NCI-H446 treated with DMSO at 0.1 percent for 48 hours (cell line): ENCODE measurements at regions not wholly inside any gene's neighbourhood (a gene's known extent, or its start where the extent isn't known, plus 50 kb on each side); places are given as distances from the start of the nearest gene placed in this dataset.
"Not testable (repeated sequence)": the region's sequence is repeated elsewhere in the genome, so short reads cannot be mapped to it uniquely, and the experiment has no call there.

ENCODE experiments used
- DNase-seq: peaks from one replicate; lab custom pipeline; 2025; lab: John Stamatoyannopoulos, UW

DNA sequence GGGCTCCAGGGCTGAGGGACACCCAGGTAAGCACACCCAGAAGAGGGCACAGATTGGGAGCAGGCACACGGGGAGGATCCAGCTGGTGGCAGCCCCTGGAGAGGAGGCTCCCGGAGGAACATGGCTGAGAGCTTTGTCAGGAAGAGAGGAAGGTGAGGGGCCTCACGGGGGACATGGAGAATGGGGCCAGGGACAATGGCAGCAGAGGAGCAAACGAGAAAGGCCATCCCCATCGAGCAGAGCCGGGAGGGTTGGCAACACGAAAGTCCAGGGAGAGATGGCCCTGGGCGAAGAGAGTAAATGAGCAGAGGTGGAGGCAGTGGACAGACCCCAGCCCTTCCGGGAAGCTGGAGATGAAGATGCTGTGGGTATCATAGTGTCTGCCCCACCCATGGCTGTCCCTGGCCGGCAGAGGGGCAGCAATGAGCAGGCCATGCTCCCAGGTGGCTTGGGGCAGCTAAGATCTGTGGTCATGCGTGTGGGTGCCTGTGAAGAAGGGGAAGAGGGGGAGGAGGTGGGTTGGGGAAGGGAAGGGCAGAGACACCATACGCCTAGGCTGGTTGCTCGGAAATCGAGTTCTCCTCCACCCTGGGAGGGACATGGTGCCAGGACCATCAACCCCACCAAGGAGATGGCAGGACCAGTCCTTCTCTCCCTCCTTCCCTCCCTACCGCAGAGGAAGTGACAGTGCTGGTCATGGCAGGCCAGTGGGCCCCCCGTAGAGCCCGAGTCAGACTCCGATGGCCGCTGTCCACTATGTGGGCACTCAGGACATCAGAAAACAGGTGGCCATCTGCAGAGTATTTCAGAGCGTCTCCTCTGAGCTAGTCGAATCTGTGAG lies 191.7 kb downstream of the NDUFA10 start:
- no peak for DNase-seq

DNA sequence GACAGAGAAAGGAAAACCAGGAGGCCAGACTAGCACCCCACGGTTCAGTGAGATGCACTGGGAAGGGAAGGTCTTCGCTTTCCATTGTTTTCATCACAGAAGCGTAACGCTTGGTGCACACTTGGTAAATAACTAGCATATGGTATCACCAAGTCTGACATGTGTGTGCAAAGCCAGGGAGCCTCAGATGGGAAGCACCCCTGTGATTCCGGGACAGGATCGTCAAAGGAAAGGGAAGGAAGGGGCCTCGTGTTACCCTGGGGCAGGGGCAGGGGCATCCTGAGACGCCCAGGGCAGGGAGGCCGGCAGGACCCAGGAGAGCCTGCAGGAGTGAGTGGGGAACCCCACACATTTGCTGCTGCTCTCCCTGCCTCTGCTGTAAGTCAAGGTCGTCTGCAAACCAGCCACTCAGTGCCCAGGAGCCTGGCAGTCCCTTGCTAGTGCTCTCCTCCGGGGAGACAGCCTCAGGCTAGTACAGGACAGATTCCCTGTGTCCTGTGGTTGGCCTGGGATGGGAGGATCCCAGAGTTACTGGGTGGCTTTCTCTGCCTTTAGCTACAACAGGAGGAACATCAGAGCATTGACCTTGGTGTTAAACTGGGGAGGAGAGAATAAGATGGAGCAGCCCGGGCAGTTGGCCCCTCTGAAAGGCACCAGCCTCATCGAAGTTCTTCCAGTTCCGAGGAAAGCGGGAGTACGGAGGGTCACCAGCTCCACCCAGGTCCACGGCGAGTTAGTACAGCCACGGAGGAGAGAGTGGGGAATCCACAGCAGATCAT lies 192.5 kb downstream of the NDUFA10 start:
- no peak for DNase-seq

DNA sequence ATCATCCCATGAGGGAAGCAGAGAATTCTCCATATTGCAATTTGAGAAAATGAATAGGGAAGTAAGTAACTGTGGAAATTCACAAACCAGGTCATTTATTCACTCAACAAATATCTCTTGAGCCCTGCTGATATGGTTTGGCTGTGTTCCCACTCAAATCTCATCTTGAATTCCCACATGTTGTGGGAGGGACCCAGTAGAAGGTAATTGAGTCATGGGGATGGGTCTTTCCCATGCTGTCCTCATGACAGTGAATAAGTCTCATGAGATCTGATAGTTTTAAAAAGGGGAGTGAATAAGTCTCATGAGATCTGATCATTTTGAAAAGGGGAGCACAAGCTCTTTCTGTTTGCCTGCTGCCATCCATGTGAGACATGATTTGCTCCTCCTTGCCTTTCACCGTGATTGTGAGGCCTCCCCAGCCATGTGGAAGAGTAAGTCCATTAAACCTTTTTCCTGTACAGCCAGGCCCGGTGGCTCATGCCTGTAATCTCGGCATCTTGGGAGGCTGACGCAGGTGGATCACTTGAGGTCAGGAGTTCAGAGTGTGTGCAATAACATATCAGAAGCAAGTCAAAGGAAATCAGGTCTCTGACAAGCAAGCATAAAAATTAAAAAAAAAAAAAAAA lies 193.2 kb downstream of the NDUFA10 start:
- DNase-seq, result no peak

DNA sequence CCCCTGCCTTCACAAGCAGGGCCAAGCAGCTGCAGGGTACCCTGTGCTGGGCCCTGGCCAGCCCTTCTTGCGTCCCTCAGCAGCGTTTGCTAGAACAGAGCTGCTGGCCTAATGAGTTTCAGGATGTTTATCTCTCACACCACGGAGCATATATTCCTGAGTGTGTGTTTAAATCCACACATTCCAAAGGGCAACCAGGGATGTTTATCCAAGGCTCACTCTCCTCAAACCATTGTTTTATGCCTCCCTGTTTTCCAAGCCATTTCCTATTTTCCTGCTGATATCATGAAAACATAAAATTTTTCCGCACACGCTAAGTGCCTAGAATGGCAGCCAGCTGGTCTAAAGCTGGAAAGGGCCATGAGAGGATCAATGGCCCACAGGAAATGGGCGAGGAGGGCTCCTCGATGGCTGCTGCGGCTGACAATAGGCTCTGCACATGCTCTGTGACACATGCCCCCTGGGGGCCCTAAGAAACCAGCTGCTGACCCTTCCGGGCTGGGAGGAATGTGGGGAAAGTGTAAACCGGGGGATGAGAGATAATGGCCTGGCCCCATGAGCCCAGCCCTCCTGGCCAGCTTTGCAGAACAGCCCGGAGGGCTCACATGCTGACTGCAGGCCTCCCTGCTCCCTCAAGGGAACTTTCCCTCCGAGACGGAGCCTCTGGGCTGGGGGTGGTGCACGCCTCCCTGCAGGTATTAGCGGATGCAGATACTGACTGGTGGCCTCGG lies 194.0 kb downstream of the NDUFA10 start:
- DNase-seq, result no peak

DNA sequence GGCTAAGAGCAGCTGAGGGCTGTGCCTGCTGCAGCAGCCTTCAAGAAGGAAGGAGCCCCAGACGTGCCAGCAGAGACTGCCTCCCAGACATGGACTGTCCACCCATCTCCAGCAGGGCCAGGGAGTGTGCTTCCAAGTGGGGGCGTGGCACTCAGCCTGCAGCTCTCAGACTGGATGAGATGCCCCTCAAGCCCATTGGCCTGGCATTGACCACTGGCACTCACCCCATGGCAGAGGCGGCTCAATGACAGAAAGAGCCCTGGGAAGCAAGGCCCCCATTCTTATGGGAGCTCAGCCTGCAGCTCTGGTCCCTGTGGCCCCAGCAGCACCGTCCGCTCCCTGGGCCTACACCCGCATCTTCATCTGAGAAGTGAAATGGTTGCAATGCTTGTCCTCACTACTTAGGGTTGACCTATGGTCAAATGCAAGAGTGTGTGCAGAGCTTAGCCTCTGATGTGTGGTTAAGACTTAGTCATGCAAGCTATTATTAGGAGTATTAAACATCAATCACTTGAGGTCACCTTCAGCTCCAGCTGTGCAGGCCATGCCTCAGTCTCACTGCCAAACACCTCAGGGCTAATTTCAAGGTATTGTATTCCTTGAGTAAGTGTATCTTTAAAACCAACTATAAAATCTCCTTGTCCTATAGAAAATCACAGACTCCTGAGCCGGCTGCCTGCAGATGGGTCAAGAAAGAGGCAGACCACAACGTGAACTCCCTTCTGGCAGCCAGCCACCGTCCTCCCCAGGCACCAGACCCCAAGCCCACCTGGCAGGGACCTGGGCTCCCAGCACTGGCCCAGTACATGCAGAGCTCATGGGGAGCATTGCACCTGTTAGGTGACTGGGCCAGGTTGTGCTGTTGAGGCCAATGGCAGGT lies 194.8 kb downstream of the NDUFA10 start:
- no peak for DNase-seq

DNA sequence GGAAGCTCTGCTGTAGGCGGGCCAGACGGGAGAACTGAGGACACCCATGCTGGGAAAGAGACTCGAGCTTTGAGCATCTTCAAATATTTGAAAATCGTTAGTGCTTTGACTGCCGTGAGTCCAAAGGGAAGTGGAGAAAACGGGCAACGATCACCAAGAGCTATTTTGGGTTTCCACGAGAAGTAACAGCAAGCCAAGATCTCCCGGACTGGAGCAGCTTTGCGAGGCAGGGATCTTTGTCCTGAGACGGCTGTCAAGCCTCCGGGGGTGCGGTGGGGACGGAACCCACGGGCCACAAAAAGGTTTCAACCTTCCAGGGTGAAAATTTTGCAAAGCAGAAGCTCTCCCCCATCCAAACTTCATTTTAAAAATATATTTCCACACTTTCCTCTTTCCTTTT lies 195.8 kb downstream of the NDUFA10 start:
- no peak for DNase-seq

DNA sequence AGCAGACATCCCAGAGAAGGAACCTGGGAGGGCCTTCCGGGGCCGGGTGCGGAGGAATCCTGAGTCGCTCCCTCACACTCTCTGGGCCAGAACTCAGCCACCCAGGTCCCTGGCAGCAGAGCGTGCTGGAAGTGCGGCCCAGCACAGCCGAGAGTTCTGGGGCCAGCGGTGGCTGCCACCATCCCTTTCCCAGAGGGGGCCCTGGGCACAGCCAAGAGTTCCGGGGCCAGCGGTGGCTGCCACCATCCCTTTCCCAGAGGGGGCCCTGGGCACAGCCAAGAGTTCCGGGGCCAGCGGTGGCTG lies 196.2 kb downstream of the NDUFA10 start:
- not testable (repeated sequence) for DNase-seq

DNA sequence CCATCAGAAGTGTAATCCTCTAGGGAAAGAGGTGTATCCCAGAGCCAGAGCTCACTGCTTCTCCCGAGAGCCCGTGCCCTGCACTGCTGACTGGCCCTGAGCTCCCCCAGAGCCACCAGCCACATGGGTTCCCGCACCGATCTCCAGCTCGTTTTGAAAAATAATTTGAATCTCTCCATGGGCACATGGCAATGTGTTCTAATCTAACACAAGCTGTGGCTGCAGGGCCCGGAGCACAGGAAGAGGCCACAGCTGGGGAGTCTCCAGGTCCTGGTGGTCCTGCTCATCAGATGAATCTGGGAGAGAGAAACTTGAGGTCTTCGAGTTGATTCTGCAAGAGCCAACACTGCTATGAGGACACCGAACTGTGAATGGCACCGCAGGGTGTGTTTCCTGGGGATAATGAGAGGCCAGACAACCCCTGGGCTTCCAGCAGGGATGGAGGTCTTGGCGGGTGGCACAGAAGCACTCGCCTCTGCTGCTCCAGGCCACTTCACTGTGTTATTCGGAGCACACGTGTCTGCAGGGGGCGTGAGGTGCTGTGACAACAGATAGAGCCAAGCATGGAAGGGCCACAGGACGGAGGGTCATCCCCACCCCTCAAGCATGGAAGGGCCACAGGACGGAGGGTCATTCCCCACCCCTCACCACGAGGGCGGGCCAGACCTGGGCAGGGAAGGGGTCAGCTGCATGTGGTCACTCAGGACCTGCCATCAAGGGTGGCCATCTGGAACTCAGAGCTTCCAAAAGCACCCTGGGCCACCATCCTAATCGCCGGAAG lies 196.8 kb downstream of the NDUFA10 start:
- no peak for DNase-seq

DNA sequence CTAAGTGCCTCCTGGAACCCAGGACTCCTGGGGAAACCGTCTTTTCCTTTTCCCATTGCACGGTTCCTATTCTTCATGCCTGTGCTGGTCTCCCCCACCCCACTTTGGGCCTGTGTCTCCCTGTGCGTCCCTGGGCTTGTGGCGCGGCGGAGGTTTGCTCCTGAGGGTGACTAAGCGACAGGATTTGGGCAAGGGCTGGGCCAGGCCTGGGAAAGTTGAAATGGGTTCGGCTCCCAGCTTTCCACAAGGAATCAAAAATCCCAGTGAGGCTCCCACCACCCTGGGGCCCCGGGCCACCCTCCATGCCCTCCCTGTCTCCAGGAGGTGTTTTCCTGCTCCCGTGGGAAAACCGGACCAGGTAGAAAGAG lies 197.6 kb downstream of the NDUFA10 start:
- DNase-seq, result no peak

DNA sequence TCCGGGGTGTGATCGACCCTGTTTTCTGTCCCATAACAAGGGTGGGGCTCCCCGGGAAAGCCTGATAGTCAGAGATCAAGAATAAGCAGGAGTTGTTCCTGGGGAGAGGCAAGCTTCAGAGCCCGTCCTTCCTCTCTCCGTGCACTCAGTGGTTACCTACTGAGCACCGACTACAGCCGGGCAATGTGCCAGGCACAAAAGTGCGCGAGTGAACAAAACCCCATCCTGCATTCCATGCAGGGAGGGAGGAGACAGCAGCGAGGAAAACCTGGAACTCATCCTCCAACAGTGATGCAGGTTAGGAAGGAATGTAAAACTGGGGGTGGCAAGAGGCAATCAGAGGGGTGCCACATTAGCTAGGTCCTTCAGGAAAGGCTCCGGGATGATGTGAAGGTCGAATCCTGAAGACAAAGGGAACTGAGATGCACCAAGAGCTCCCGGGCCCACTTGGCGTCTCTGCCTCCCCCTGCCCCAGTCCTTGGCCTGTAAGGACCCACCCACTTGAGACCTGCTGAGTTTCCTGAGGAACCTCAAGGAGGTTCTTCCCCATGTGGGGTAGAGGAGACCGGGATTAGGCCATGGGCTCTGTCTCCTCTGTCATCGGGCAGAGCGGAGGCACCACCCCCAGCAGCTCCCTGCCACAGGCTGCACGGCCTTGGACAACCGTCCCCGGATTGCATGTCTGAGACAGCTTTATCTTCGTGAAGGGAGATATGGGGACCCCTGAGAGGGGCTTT lies 198.2 kb downstream of the NDUFA10 start:
- DNase-seq, result no peak

DNA sequence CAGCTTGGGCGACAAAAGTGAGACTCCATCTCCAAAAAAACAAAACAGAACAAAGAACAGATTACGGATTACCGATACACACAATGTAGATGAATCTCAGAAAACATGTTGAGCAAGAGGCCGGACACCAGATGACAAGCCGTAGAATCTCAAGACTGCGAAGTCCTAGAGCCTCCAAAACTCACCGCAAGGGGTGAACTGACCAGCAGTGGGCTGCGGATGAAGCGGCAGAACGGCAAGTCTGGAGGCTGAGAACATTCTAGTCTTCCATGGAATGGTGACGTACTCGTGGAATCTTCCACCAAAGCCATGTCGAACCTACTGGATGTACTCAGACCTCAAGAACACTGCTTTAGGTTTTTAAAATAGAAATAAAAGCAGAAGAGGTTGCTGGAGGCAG lies 198.8 kb downstream of the NDUFA10 start:
- no peak for DNase-seq

DNA sequence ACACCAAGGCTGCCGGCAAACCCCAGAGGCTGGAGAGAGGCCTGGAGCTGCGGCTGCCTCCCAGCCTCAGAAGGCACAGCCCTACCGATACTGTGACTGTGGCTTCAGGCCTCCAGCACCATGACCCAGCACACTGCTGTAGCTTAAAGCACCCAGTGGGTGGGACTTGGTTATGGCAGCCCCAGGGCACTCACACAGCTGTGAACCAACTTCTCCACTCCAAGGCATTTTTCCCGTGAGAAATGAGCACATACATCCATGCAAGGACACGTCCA lies 199.5 kb downstream of the NDUFA10 start:
- DNase-seq, result no peak

DNA sequence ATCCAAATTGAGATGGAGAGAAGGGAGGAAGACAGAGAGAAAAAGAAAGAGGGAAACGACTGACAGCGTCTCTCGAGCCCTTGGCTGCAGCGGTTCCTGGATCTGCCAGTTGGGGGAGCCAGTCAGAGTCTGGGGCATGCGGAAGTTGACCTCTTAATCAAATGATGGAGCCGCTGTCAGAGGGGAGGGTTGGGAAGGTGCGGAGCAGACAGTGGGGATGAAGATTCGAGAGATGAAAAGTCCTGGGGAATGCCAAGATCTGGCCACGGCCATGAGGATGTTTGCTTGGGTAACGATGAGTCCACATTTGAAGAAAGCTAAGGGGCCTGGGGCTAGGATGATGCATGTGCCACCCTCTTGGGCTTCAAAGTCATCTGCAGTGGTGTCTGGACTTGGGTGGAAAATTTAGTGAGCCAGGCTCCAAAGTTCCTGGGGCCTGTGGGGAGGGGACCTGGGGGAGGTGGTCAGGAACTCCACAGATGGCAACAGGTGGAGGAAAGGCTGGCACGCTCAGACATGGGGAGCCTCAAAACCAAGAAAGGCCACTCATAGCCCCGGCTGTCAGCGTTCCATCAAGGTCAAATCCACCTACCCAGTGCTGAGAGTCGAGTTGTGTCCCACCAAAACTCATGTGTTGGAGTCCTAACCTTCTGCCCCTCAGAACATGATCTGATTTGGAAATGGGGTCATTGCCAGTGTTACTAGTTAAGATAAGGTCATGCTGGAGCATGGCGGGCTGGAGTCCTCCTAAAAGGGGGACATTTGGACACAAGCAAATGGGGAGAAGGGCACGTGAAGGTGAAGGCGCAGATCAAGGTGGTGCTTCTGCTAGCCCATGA lies 200.1 kb downstream of the NDUFA10 start:
- DNase-seq, result no peak

DNA sequence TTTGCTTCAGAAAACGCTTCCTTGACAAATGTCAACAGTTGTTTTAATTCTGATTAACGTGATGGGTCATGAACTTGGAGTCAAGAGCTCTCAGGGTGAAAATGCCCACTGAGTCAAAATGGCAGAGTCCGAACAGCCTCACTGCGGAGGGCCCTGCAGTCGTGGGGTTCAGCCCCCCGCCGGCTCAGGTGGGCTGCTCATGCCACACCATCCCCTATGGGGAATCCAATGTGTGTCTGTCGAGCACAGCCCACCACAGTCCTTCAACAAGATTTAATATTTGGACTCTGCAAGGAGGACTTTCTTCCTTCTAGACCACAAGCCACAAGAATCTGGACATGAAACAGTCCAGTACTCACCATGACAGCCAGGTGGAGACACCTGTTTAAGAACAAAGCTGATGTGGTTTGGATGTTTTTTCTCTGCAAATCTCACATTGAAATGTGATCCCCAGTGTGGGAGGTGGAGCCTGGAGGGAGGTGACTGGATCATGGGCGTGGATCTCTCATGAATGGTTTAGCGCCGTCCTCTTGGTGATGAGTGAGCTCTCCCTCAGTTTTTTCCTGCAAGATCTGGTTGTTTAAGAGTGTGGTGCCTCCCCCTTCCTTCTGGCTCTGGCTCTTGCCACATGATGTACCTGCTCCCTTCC lies 201.0 kb downstream of the NDUFA10 start:
- DNase-seq, result no peak

DNA sequence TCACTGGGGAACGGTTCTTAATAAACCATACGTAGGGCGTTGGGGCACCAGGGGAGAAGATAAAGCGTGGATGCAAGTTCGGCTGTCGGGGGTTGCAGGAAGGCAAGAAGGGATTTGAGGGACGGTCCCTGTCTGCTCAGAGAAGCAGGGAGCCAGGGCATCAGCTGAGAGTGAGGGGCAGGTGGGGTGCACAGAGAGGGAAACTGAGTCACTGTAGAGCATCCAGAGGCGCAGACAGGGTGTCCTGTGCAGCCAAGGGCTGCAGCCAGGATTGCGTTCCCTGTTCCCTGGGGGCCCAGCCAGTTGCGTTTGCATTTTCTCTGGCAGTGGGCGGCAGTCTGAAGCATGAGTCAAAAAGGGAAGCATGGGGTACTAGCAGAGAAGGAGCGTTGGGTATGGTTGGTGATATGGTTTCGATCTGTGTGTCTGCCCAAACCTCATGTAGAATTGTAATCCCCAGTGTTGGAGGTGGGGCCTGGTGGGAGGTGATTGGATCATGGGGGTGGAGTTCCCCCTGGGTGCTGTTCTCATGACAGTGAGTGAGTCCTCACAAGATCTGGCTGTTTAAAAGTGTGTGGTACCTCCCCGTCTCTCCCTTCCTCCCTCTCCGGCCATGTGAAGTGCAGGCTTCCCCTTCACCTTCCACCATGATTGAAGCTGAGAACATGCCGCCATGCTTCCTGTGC lies 202.9 kb downstream of the NDUFA10 start:
- no peak for DNase-seq

DNA sequence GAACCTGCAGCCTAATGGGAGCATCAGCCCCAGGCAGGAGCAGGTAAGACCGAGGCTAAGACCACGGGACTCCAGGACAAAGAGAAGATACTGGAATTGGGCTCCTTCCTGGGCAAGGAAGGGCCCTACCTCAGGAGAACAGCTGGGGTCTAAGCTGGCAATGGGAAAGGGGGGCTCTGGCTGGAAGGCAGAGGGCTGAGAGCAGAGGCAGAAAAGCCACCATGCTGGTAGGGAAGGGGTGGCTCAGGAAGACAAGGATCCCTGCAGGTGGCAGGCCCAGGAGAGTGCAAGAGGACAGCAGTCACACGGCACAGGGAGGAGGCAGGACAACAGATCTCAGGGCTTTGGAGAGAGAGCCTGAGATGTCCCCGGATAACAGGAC lies 203.5 kb downstream of the NDUFA10 start:
- DNase-seq, result no peak

DNA sequence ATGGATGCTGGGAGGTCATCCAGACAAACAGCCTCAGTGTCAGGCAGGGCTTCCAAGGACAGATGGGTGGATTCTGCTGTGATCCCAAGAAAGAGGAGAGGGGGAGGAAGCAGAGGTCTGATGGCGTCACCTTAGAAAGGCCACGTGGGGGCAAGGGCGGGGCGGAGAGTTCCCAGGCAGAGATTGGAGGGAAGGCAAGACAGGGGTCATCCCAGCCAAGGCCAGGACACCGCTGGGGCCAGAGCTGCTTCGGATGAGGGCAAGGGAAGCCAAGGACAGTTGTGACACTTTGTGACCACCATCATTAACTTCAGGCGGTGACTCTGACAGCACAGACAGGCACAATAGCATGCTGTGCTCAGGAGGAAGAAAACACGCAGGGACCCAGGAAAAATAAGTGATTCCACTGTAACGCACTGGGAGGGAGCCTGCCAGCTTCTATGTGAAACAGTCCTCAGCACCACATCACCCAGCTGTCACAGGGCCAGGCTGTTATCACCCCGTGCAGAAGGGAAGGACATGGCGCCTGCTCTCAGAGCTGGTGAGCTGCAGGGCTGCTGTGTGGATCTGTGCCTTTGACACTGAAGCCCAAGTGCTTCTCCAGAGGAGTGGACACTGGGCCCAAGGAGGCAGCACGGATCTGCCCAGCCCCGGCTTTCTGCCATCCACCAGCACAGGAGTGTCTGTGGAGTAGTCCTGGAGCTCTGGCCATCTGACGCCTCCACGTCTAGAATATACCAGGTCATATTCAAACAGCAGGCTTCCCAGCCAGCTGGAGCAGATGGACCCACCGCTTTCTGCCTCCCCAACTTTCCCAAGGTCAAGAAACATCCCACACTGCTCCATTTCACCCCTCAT lies 204.1 kb downstream of the NDUFA10 start:
- no peak for DNase-seq
